ENCODE measurements at regions not wholly inside any gene's neighbourhood (a gene's known extent, or its start where the extent isn't known, plus 50 kb on each side); places are given as distances from the start of the nearest gene placed in this dataset.

- H3K4me2 ChIP-seq (ENCODE audit: low read length) = no peak overlapping the region
- Mint-ChIP-seq H3K4me3 (ENCODE audit: unreplicated experiment) (no peak overlapping the region), H3K27me3 (ENCODE audit: low read depth, unreplicated experiment) (no peaks in the 10 kb centered on the region), H3K36me3 (ENCODE audit: low read depth, unreplicated experiment) (no peaks in the 10 kb centered on the region), H3K4me1 (ENCODE audit: low read depth, unreplicated experiment) (peaks cover 3% of the 10 kb centered on the region), H3K9me3 (ENCODE audit: unreplicated experiment) (no peaks in the 10 kb centered on the region), H3K27ac (ENCODE audit: unreplicated experiment) (no peak overlapping the region)
- H3K9me3 ChIP-seq (ENCODE audit: insufficient read depth, low read depth, low read length) = no peaks in the 10 kb centered on the region
- FAIRE-seq (no peak), DNase-seq (ENCODE audit: low read depth) (no peak)
- peaks cover 3% of the 10 kb centered on the region for H3K4me1 ChIP-seq (ENCODE audit: insufficient read depth, low read length)
- no peaks in the 10 kb centered on the region for H3K27me3 ChIP-seq (ENCODE audit: insufficient read depth, low read length)
- no peaks in the 10 kb centered on the region for H4K20me1 ChIP-seq (ENCODE audit: insufficient read depth, low read length)
- no peak overlapping the region for H2AFZ ChIP-seq (ENCODE audit: low read depth, low read length)
- H3K79me2 ChIP-seq (ENCODE audit: insufficient read depth, low read length) = no peaks in the 10 kb centered on the region
- H3K27ac ChIP-seq (ENCODE audit: low read depth, low read length) = no peak overlapping the region
- TF ChIP-seq CTCF (IDR thresholded peaks at IDR 0.05; ENCODE audit: insufficient read depth, low read depth, low read length) (no peak), EZH2 (IDR thresholded peaks at IDR 0.05; ENCODE audit: insufficient read depth, low read length) (no peak)
- H3K9ac ChIP-seq (ENCODE audit: low read length) = no peak overlapping the region
- no peak overlapping the region for H3K4me3 ChIP-seq (ENCODE audit: insufficient read depth, low read depth, low read length)
- H3K36me3 ChIP-seq (ENCODE audit: insufficient read depth, low read length) = no peaks in the 10 kb centered on the region
These were observed 376.4 kb downstream of the HTR7 start for GRCh38 chr10:90481326-90481923.

- Mint-ChIP-seq H3K9me3 (ENCODE audit: unreplicated experiment) (no peaks in the 10 kb centered on the region), H3K27me3 (ENCODE audit: low read depth, unreplicated experiment) (no peaks in the 10 kb centered on the region), H3K36me3 (ENCODE audit: low read depth, unreplicated experiment) (no peaks in the 10 kb centered on the region), H3K4me3 (ENCODE audit: unreplicated experiment) (no peak overlapping the region), H3K27ac (ENCODE audit: unreplicated experiment) (no peak overlapping the region), H3K4me1 (ENCODE audit: low read depth, unreplicated experiment) (peaks cover 3% of the 10 kb centered on the region)
- DNase-seq (ENCODE audit: low read depth) (no peak), FAIRE-seq (no peak)
- Histone ChIP-seq H3K4me3 (ENCODE audit: insufficient read depth, low read depth, low read length) (no peak overlapping the region), H3K9ac (ENCODE audit: low read length) (no peak overlapping the region), H2AFZ (ENCODE audit: low read depth, low read length) (no peak overlapping the region), H3K79me2 (ENCODE audit: insufficient read depth, low read length) (no peaks in the 10 kb centered on the region), H3K27ac (ENCODE audit: low read depth, low read length) (no peak overlapping the region), H4K20me1 (ENCODE audit: insufficient read depth, low read length) (no peaks in the 10 kb centered on the region), H3K36me3 (ENCODE audit: insufficient read depth, low read length) (no peaks in the 10 kb centered on the region), H3K9me3 (ENCODE audit: insufficient read depth, low read depth, low read length) (no peaks in the 10 kb centered on the region), H3K4me1 (ENCODE audit: insufficient read depth, low read length) (peaks cover 3% of the 10 kb centered on the region), H3K27me3 (ENCODE audit: insufficient read depth, low read length) (no peaks in the 10 kb centered on the region), H3K4me2 (ENCODE audit: low read length) (no peak overlapping the region)
- TF ChIP-seq CTCF (IDR thresholded peaks at IDR 0.05; ENCODE audit: insufficient read depth, low read depth, low read length) = no peak
- TF ChIP-seq EZH2 (IDR thresholded peaks at IDR 0.05; ENCODE audit: insufficient read depth, low read length) = no peak
These were observed 373.3 kb downstream of the HTR7 start for GRCh38 chr10:90484518-90484917.

GRCh38 chr10:90494183-90494582 is 363.7 kb downstream of the HTR7 start:
- no peaks in the 10 kb centered on the region for H3K4me1 Mint-ChIP-seq (ENCODE audit: low read depth, unreplicated experiment)
- no peaks in the 10 kb centered on the region for H3K9me3 ChIP-seq (ENCODE audit: insufficient read depth, low read depth, low read length)

More at GRCh38 chr10:90494183-90494582, 363.7 kb downstream of the HTR7 start:
- no peak for DNase-seq (ENCODE audit: low read depth)
- FAIRE-seq = no peak
- Mint-ChIP-seq H3K27me3 (ENCODE audit: low read depth, unreplicated experiment) (no peaks in the 10 kb centered on the region), H3K9me3 (ENCODE audit: unreplicated experiment) (peaks cover 13% of the 10 kb centered on the region), H3K4me3 (ENCODE audit: unreplicated experiment) (no peak overlapping the region), H3K36me3 (ENCODE audit: low read depth, unreplicated experiment) (no peaks in the 10 kb centered on the region), H3K27ac (ENCODE audit: unreplicated experiment) (no peak overlapping the region)
- Histone ChIP-seq H3K4me2 (ENCODE audit: low read length) (no peak overlapping the region), H3K36me3 (ENCODE audit: insufficient read depth, low read length) (no peaks in the 10 kb centered on the region), H3K79me2 (ENCODE audit: insufficient read depth, low read length) (no peaks in the 10 kb centered on the region), H3K4me3 (ENCODE audit: insufficient read depth, low read depth, low read length) (no peak overlapping the region), H3K9ac (ENCODE audit: low read length) (no peak overlapping the region), H2AFZ (ENCODE audit: low read depth, low read length) (no peak overlapping the region), H3K27ac (ENCODE audit: low read depth, low read length) (no peak overlapping the region), H4K20me1 (ENCODE audit: insufficient read depth, low read length) (no peaks in the 10 kb centered on the region), H3K27me3 (ENCODE audit: insufficient read depth, low read length) (no peaks in the 10 kb centered on the region), H3K4me1 (ENCODE audit: insufficient read depth, low read length) (no peaks in the 10 kb centered on the region)
- TF ChIP-seq CTCF (IDR thresholded peaks at IDR 0.05; ENCODE audit: insufficient read depth, low read depth, low read length) (no peak), EZH2 (IDR thresholded peaks at IDR 0.05; ENCODE audit: insufficient read depth, low read length) (no peak)
